WERI-Rb-1 (cell line): ENCODE measurements at regions not wholly inside any gene's neighbourhood (a gene's known extent, or its start where the extent isn't known, plus 50 kb on each side); places are given as distances from the start of the nearest gene placed in this dataset.

Experiments used
- DNase-seq: peaks from one replicate; pipeline ENCODE4 v3.0.0-alpha.2; 2020
- H3K27ac ChIP-seq: fragments of 250-450 bp; sonication (Bioruptor Pico); 2 replicates; pipeline ENCODE4 v1.5.1; 2020; ENCODE audit warnings: mild to moderate bottlenecking, moderate library complexity
- H3K27me3 ChIP-seq: fragments of 250-450 bp; sonication (Bioruptor Pico); 2 replicates; pipeline ENCODE4 v1.5.1; 2021; ENCODE audit warnings: mild to moderate bottlenecking, low read depth, moderate library complexity; ENCODE audit not compliant: insufficient read depth, severe bottlenecking
- H3K36me3 ChIP-seq: fragments of 250-450 bp; sonication (Bioruptor Pico); 2 replicates; pipeline ENCODE4 v1.5.1; 2020; ENCODE audit warnings: mild to moderate bottlenecking, moderate library complexity
- H3K4me3 ChIP-seq: 2 replicates; pipeline ENCODE4 v1.5.1; 2011; ENCODE audit warnings: low read depth, mild to moderate bottlenecking, control low read depth, low read length
- H3K9me3 ChIP-seq: fragments of 250-450 bp; sonication (Bioruptor Pico); 2 replicates; pipeline ENCODE4 v1.5.1; 2021; ENCODE audit warnings: mild to moderate bottlenecking, moderate library complexity; ENCODE audit not compliant: severe bottlenecking
- CTCF ChIP-seq: IDR thresholded peaks from 2 replicates; pipeline ENCODE4 v1.5.1; 2011; ENCODE audit warnings: low read depth, mild to moderate bottlenecking, control low read depth, inconsistent platforms, low read length

- H3K27me3 ChIP-seq: peaks cover 7% of the 10 kb centered on the region
- no peak for DNase-seq
- H3K27ac ChIP-seq: no peak overlapping the region
- H3K9me3 ChIP-seq: no peaks in the 10 kb centered on the region
- no peak for TF ChIP-seq CTCF
- H3K36me3 ChIP-seq: no peaks in the 10 kb centered on the region
- no peak overlapping the region for H3K4me3 ChIP-seq
Observed at GRCh38 chr3:44029100-44029499, 212.6 kb upstream of the TOPAZ1 start.

- no peak for TF ChIP-seq CTCF
- no peak for DNase-seq
Observed at GRCh38 chr3:44030285-44030684, 211.4 kb upstream of the TOPAZ1 start.

GRCh38 chr3:44030687-44031305 lies 210.9 kb upstream of the TOPAZ1 start:
- H3K36me3 ChIP-seq: no peaks in the 10 kb centered on the region
- no peak for DNase-seq
- no peak overlapping the region for H3K4me3 ChIP-seq
- no peak overlapping the region for H3K27ac ChIP-seq
- no peak for TF ChIP-seq CTCF
- peaks cover 7% of the 10 kb centered on the region for H3K27me3 ChIP-seq
- no peaks in the 10 kb centered on the region for H3K9me3 ChIP-seq

More at GRCh38 chr3:44030285-44030684, 211.4 kb upstream of the TOPAZ1 start:
- H3K27ac ChIP-seq: no peak overlapping the region
- H3K9me3 ChIP-seq: no peaks in the 10 kb centered on the region
- peaks cover 7% of the 10 kb centered on the region for H3K27me3 ChIP-seq
- H3K4me3 ChIP-seq: no peak overlapping the region
- no peaks in the 10 kb centered on the region for H3K36me3 ChIP-seq

DNA sequence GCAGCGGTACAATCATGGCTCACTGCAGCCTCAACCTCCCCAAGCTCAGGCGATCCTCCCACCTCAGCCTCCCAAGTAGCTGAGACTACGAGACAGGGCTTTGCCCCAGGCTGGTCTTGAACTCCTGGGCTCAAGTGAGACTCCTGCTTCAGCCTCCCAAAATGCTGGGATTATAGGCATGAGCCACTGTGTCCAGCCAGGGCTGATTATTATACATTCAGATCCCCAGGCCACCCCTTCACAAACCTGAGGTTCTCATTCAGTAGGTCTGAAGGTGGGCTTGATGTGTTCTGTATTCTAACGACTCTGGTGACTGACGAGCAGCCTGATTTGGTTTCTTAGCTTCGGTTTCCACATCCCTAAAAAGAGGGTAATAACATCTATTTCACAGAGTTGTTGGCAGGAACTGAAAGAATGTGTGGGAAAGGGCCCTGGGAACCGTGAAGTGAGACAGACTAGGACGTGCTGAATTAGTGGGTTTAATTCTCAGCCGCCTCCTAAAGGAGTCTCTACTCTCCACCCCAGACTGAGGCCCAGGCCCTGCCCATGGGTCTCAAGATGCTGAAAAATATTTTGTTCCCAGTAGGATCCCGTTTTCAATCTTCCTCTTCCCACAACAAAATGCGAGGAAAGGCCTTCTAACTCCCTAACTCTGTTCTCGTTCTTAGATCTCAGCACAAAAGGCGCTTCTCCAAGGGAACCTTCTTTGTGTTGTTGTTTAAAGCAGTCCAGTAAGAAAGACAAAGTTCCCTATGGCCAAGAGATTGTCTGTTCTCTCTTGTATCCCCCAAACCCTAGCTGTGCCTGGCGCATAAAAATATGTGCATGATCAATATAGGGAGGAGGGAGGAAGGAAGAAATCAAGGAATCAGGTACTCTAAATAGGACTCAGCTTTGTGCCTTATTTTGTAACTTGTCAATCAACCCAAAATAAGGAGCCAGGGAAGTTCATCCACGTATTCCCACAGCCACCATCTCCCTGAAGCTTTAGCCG lies 210.0 kb upstream of the TOPAZ1 start:
- DNase-seq: no peak

GRCh38 chr3:44032487-44032886 lies 209.2 kb upstream of the TOPAZ1 start:
- Histone ChIP-seq H3K4me3 (no peak overlapping the region), H3K27ac (no peak overlapping the region), H3K9me3 (no peaks in the 10 kb centered on the region), H3K36me3 (no peaks in the 10 kb centered on the region), H3K27me3 (peaks cover 7% of the 10 kb centered on the region)
- no peak for TF ChIP-seq CTCF
- DNase-seq: no peak

More for the DNA sequence above, 210.0 kb upstream of the TOPAZ1 start:
- Histone ChIP-seq H3K27me3 (peaks cover 7% of the 10 kb centered on the region), H3K9me3 (no peaks in the 10 kb centered on the region), H3K4me3 (no peak overlapping the region), H3K36me3 (no peaks in the 10 kb centered on the region), H3K27ac (no peak overlapping the region)
- no peak for TF ChIP-seq CTCF
